GM18505 (cell line): ENCODE measurements at regions not wholly inside any gene's neighbourhood (a gene's known extent, or its start where the extent isn't known, plus 50 kb on each side); places are given as distances from the start of the nearest gene placed in this dataset.

ENCODE experiments used
- ATAC-seq: cut with Tn5 transposase; IDR thresholded peaks from one replicate; pipeline ENCODE4 v1.9.1; 2021; ENCODE audit not compliant: unreplicated experiment
- POLR2A ChIP-seq: IDR thresholded peaks from 4 replicates; pipeline ENCODE4 v1.6.1; 2011; ENCODE audit warnings: borderline replicate concordance; ENCODE audit not compliant: insufficient read depth, insufficient read length; ENCODE audit errors: extremely low read depth

DNA sequence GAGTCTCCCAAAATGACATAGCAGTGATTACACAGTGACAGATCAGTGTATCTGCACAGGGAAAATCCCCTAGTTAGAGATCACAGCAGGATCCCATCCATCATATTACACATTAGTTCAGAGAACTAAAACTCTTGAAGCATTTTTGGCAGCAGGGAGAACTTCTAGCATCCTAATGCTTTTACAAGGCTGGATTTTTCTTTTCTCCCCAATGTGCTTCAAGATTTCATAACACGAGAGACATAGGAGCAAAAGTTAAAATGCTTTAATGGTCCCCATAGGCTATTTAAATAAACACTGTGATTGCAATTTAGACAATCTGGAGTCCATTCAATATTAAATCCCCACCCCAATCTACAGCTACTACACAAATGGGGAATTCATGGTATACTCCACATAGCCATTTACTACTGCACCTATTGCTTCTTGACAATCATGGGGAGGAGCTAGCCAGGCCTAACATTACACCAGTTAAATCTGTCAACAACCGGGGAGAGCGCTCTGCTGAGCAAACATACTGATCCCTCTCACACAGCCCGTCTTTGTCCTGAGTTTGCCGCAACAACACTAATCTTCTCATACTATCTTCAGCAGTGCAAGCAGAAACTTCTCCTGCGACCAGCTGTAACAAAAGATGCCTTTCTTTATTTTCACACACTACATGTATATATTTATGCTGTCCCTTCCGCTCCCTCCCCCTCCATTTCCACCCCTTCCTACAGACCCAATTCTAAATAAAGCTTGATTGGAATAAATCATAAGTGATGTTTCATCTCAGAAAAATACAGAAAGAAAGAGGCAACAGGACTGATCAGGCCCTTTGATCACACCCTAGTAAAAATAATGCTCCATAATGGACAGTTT is 120.3 kb upstream of the SOX5 start:
- ATAC-seq, result no peak
- no peak for TF ChIP-seq POLR2A

DNA sequence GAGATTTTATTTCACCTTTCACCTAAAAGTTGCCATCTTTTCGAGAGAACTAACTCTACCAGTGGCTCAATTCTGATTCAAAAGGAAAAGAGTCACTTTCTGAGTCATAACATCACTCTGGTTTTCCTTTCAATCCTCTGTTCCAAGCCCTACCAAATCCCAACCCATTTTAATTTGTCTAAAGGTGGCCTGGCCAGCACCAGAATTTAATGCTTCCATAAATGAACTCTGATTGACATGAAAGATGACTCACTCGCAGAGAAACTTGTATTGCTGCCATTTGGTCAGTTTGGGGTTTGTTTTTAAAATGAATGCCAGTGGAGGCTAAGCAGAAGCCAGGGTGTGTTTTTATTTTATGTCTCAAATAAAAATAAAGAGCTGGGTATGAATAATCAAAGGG is 117.4 kb upstream of the SOX5 start:
- no peak for ATAC-seq

GRCh38 chr12:24066097-24066496 is 116.6 kb upstream of the SOX5 start:
- ATAC-seq, result no peak
- TF ChIP-seq POLR2A, result no peak

More for the DNA sequence above, 117.4 kb upstream of the SOX5 start:
- no peak for TF ChIP-seq POLR2A

DNA sequence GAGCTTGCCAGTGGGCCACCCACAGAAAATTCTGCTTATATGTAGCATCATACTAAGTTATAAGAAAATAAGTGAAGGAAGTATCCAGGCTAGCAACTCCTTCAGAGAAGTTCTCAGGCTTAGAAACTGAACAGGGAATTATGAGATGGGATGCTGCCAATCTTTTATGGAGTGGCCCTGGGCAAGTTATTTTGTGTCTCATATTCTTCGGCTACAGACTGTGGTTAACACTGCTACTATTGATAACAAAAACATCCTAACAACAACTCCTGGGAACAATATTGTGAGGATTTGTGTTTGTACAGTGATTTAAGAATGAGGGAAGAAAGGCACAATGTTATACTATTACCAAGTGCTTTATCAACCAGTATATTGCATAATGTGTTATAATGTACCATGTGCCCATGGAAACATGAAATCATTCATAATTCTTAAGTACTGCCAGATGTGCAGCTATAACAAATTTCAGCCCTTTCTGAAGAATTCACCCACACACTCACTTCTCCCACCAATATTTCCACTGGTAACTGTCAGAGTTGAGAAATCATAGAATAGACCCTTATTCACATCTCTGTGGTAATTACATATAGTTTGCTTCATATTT is 113.3 kb upstream of the SOX5 start:
- TF ChIP-seq POLR2A, result no peak
- ATAC-seq, result no peak

DNA sequence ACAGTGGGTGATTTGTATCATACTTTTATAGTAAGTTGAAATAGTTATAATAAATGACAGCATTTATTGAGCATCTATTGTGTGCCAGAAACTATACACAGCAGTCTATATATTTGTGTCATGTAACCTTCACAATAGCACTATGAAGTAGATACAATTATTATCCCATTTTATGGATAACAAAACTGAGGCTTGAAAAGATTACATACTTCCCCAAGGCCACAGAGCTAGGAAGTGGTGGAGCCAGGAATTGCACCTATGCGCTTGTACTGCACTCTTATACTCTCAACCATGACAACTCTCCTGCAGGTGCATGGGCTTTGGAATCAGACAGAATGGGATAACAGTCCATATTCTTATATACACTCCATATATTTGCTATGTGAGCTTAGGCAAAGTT is 110.6 kb upstream of the SOX5 start:
- no peak for ATAC-seq

DNA sequence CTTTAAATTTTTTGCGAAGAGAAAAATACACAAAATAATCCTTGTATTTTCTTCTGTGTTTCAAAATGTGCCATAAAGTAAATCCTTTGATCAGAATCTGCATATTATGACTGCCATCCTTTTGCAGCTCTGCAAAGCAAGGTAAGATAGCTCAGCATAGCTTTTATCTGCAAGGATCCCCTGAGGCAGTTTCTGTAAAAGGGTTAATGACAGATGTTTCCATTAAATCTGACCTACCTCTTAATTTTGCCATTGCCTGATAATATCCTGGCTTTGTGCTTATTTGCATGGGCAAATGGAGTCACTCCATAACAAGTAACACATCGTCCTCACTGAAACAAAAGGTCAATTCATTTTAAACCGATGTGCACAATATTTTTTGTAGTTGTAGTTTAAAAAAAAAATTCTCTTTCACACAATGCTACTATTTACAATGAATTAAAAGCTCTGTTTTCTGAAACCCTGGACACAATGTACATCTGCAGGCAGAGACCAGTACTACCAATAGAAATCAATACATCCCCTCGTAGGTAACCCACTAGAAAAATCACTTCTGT is 108.5 kb upstream of the SOX5 start:
- ATAC-seq, result no peak

More for the DNA sequence above, 110.6 kb upstream of the SOX5 start:
- no peak for TF ChIP-seq POLR2A

DNA sequence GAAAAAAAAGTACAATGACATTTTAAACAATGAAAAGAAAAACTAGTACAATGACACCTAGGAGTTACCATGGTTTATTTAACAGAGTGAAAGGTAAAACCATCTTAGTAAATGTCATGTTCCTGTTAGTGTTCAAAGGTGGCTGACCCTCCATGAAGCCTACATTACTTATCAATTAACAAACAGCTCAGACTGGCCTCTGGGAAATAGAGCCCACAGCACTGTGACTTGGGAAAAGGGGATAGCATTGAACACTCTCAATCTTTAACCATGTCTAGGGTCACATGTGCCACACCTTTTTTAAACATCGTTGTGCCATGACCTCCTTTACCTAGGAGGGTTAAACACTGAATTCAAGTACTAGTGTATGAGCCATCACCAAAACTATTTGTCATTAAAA is 106.3 kb upstream of the SOX5 start:
- no peak for TF ChIP-seq POLR2A
- ATAC-seq, result no peak

More for the DNA sequence above, 108.5 kb upstream of the SOX5 start:
- TF ChIP-seq POLR2A, result no peak

DNA sequence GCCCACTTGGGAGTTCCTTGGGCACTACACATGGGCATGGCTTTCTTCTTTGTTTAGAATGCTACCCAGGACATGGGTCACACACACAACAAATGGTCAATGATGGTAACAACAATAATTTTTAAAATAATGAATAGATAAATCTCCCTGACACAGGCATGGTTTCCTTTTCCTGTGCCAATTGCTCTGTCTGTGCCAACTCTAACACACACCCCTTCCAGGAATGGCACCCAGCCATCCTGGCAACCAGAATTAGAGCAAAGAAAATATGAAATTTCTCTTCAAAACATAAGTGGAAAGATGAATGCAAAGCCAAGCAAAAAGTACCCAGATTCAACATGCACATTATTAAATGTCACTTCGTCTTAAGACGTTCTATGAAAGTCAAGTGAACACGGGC is 104.9 kb upstream of the SOX5 start:
- TF ChIP-seq POLR2A, result no peak
- ATAC-seq, result no peak

- TF ChIP-seq POLR2A, result no peak
- no peak for ATAC-seq
Observed at GRCh38 chr12:24049728-24050127, 100.3 kb upstream of the SOX5 start.

DNA sequence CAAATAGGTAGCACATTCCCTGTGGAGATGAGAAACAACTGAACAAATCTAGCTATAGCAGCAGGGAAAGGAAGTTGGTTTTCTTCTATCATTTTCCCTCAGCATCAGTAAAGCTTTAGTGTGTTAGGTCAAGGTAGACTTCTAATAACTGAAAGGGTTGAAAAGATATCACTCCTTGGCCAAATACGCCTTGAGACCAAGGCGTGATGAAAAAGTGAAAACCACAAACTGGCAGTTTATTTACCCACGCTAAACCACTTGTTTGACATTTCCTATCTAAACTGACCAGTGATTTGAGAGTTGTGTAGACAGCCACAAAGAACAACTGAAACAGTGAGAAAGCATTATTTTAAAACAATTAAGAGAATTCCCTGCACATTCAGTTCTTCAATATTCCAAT is 99.6 kb upstream of the SOX5 start:
- TF ChIP-seq POLR2A, result no peak
- ATAC-seq, result no peak

- no peak for ATAC-seq
- no peak for TF ChIP-seq POLR2A
Observed at GRCh38 chr12:24048446-24048845, 99.0 kb upstream of the SOX5 start.

DNA sequence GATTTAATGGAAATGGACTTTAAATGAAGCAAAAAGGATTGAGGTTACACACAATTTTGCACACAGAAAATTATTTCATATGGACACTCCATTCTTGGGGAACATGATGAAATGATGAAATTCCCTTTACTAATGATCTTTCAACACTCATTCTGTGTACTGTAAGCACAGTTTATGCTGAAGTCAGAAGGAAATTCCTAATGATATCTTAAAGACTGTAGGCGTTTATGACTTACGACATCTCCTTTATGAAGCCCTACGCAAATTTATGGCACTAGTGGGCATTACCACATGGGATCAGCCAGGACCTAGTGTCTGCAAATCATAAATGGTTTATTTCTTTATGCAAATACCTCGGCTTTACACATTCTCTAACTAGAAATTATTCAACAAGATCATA is 97.9 kb upstream of the SOX5 start:
- ATAC-seq, result no peak
- no peak for TF ChIP-seq POLR2A

DNA sequence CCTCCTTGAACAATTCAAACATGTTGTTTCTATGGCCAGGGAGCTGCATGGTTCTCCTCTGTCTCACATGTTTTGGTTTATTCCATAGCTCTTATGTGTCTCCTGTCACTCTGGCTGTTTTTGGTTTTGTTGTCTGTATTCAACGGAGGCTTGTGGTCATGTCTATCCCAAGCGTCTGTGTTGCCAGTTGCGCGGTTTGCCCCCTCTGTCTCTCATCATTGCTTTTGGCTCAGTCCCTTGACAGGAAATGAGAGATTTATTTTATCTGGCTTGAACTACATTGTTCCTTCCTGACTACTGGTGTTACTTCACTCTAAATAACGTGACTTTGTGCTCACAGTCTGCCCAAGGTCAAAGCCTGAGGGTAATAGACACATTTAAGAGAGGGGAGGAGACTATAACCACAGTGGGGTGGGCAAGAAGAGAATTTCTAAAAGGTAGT is 96.4 kb upstream of the SOX5 start:
- no peak for TF ChIP-seq POLR2A
- ATAC-seq, result no peak
